ENCODE measurements at regions not wholly inside any gene's neighbourhood (a gene's known extent, or its start where the extent isn't known, plus 50 kb on each side); places are given as distances from the start of the nearest gene placed in this dataset.

DNA sequence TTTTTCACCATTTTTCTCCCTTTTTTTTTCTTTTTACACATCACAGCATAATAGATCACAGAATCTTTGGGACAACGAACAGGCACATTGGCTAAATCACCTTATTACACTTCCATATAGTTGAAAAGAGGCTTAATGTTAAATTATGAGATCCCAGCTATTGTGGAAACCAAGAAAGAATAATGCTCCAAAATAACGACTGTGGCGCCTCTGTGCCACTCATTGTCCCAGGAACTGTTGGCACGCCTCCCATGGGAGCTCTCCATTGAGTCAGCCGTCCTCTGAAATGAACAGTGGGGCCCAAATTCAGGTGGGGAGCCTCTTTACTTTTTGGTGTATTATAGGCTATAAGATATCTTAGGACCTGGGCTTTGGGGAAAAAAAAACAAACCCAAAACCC, 82.2 kb upstream of the NFIB start:
- no peak for DNase-seq (ENCODE audit: low read depth in 2 of 2)

DNA sequence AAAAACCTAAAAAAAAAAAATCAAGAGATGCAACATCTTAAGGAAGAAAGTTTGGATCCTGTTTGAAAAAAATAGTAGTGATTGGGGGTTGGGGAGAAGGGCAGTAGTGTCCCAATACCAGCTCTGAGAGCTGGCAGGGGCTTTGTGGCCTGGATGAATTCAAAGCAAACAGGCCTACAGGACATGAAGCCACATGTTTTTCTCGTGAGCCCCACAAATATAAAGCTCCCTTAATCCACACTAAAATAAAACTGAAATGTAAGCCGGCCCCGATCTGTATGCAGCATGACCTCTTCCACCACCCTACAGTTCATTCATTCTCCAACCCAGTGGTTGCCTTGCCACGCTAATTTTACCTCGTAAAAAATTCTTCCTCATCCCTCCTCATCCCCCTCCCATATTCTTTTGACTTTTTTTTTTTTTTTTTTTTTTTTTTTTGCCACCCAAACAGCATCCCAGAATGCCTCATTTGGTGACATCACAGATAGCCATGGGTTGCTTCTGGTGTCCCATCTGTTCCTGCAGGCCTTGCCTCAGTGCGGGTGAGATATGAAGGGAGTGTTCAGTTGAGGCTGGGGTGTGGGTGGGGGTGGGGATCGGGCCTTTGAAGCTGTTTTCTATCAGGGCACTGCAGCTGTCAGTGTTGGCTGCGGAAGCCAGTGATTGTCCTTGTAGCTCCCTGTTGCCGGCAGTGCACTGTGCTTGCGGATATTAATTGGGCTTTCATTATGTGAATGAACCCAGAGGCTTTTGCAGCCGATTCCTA, 81.6 kb upstream of the NFIB start:
- DNase-seq (ENCODE audit: low read depth in 2 of 2): no peak

DNA sequence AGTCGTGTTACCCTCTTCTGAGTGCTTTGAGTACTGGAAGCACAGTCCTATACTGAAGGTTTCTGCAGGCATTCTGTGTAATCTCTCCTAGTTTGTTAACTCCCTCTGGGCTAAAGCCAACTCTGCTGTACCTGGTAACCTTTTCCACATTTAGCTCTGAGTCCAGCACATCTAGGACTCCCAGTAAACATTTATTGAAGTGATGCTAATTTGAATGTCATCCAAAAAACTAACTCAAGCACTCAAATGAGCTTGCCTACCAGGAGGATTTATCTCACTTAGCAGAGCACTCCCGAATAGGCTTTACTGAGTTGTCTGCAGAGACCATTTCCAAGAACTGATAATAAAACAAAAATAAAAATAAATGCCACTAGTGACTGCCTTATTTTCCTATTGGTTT, 79.5 kb upstream of the NFIB start:
- DNase-seq (ENCODE audit: low read depth in 2 of 2): no peak

DNA sequence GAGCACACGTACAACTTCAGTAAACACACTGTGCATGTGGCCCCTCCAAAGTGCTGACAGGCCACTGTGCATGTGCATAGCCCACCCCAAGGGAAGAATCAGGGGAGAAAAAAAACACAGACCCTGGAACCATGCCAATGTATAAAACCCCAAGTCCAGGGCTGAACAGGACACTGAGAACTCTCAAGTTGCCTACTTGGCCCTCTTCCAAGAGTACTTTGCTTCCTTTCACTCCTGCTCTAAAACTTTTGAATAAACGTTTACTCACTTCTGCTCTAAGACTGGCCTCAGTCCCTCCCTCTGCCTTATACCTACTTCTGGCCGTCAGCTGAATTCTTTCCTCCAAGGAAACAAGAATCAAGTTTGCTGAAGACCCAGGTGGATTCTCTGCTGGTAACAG, 77.7 kb upstream of the NFIB start:
- DNase-seq (ENCODE audit: low read depth in 2 of 2): no peak

DNA sequence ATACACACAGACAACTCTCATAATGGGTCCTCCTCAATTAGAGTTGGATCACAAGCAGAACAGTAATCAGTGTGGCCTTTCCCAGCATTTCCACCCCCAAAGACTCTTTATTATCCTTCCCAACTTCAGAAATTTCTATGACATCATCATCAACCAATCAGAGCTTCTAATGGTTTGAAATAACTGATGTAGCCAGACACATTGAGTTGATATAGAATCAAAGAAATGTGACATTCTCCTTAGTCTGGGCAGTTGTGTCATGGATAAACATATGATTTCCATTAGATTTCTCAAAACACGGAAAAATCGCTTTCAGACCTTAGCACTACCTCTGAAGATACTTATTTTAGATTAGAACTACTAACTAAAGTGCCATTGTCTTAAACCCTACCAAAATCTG, 75.7 kb upstream of the NFIB start:
- DNase-seq (ENCODE audit: low read depth in 2 of 2): no peak

DNA sequence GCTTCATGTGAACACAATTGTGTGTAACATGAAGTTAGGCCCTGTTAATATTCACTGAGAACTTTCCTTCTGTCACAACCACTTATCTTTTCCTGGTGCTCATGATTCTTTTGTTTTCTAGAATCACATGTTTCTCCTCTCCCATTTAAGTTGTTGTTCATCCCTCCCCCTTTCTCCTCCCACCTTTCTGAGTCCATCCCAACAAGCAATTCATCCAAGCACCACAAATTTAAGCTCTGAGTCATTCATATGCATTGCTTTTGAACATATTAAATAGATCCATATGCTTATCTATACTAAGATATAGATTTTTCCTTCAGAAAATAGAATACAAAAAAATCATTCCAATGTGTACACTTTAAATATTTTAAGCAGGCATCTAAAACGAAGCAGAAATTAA, 75.2 kb upstream of the NFIB start:
- DNase-seq (ENCODE audit: low read depth in 2 of 2): no peak

DNA sequence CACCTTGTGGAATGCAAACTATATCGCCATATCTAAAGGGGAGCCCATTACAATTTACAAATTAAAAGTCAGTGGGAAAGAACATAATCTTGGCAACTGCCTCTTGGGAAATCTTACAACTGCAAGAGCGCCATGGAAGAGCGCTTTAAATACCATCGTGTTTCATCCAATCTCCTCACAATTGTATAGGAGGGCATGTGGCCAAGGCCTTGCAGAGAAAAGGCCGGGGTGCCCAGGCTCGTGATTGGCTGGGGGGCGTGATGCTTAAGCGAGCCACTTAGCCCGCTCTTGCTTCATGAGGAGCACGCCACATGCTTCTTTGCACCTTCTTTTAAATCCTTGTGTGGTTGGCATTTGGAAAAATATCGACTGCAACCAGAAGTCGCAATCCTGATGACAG, 69.8 kb upstream of the NFIB start:
- DNase-seq (ENCODE audit: low read depth in 2 of 2): no peak

DNA sequence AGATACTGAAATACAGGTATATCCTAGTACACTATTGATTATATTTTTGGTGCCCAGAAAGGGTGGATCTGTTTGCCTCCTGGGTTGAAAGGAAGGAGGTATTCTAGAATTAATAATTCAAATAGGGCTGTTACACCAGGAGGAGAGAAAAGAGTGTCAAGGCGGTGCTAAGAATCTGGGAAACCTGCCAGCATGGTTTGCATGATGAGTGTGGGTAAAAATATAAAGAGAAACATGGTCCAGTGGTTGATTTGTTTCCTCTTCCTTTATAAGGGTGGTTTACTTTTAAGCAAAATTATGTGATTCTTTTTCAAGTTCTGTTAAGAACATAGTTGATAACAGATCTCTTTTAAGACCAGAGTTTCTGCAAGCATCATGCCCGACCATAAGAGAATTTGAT, 69.4 kb upstream of the NFIB start:
- no peak for DNase-seq (ENCODE audit: low read depth in 2 of 2)

DNA sequence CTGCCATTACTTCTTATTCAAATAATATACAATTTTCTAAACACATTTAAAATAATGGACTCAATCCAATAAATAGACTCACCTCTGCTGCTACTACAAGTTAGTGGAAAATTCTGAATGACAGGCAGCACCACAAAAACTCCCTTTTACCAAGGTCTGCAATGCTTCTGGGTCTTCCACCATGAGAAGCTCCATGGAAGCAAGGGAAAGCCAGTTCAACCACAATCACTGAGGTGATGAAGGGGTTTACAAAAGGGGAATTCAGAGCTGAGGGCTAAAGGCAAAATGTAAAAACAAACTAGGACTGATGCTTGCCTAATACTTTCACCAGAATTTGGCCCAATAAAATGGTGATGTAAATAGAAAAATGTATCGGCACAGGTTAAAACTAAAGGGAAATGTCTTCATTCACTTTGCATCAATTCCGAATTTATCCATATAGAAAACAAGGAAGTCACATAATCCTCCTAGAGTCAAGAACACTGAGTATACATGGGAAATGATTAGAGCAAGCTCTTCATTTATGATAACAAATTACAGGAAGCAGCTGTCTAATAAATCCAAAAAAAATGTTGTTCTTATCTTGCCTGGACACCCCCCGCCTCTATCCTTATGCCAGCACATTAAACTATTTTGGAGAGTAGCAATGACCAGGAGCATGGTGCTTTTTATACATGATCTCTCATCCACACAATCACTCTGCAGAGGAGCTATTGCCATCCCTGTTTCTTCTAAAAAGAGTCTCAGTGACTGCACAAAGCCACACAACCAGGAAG, 66.3 kb upstream of the NFIB start:
- DNase-seq (ENCODE audit: low read depth in 2 of 2): no peak

DNA sequence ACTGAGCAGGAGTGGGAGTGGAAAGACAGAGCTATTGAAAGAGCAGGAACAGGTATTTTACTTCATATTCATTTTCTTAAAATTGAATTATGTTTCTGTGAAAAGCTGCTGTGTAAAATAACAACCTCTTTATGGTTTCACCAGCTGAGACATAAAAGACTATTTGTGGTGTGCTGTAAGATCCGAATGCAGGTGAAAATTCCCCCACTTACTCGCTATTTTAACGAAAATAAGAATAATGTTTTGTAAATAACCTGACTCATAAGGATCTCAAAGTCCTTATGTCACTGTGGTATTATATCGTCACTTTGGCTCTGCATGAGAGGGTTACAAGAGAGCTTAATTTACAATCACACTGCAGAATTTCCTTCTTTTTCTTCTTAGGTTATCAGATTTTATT, 65.3 kb upstream of the NFIB start:
- no peak for DNase-seq (ENCODE audit: low read depth in 2 of 2)

DNA sequence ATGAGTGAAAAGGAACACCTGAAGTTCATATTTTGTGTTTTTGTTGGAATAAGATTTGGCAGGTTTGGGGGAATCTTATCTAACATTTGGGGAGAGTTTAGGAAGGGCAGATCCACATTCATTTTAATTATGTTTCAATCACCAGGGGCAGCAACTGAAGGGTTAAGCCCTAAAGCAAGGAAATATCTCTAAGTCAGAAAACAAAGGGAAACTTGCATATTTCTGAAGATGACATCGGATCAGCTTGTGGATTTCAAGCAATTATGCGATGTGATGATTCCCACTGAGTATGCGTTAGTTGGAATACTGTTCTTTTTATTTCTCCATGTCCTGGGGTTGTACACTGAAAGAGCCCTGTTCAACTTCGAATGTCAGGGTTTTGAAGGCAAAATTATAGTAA, 59.8 kb upstream of the NFIB start:
- DNase-seq (ENCODE audit: low read depth in 2 of 2): no peak

DNA sequence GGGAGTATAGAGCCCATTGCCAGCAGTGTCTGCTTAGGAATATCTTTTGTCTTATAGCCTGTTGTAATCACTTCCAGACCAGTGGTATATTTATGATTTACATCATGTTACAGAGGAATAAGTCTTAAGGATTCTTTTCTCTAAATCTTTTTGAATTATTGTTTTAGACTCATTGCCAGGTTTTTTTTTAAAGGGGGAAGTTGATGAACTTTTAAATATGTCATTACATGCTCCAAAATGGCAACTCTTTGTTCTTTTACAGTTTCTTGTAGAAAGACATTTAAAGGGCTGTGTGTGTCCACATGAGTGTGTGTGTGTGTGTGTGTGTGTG, 59.4 kb upstream of the NFIB start:
- no peak for DNase-seq (ENCODE audit: low read depth in 2 of 2)

DNA sequence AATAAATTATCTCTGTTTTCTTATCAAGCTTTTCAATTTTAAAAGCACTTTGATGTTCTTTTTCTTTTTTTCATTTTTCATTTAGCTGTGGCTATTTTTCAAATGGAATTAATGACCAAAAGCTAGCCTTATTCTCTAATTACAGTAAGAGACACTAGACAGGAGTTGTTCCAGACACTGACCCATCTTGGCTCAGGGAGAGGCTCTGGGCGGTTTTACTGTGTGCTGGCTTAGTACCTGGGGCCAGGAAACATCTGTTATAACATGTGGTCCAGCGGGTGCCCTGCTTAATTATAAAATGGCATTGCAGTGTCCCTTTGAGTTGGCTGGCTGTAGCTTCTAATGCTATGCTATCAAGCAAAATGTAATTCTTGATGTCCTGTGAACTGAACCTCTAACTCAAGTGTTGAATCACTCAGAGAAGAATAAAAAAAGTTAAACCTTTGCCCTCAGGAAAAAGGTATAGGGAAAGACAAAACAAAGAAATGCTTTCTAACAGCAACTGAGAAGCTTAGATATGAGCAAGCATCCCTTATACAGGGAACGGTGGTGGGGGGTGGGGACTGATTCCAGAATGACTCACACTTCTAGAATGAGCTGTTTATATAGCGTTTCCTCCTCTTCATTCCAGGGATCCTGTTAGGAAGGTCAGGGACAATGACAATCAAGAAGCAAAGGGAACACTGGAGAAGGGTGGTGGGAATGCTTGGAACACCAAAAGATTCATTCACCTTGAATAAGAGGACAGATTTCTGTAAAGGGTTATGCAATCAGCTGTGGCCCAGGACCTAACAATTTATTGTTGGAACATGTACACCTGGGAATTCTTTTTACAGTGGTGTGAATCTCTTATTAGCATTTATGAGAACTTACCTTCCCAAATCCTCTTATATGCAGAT, 58.7 kb upstream of the NFIB start:
- no peak for DNase-seq (ENCODE audit: low read depth in 2 of 2)

DNA sequence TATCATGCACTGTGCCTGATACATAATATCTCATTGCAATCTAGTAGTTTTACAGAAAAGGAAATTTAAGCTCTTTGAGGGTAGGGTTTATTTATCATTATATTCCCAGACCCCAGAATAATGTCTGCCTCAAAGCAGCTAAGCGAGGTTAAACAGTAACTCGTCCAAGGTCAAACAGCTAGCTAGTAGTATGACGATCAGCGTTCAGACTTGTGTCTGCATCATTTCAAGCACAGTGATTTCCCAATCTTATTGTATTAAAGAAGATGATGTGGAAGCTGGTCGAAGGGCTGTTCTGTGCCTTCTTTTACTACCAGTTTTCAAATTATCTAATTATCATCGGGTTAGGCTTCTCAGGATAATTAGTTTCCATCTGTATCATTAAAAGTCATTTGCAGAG, 55.1 kb upstream of the NFIB start:
- DNase-seq (ENCODE audit: low read depth in 2 of 2): no peak

DNA sequence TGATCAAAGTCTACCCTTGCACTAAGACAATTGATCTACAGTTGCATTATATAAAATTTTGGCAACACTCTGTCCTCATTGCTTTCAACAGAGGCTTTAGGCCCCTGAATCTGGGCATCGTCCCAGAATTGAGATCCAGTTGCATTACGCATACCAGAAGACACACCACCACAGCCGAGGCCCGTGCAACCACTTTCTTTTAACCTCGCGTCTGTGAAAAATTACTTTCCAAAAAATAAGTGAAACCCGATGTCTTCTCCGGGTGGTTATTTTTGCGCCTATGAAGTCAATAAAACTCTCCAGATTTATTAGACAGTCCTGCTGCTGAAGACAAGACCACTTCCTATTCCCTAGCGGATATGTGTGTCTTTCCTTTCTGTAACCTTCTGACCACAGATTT, 52.1 kb upstream of the NFIB start:
- no peak for DNase-seq (ENCODE audit: low read depth in 2 of 2)

DNA sequence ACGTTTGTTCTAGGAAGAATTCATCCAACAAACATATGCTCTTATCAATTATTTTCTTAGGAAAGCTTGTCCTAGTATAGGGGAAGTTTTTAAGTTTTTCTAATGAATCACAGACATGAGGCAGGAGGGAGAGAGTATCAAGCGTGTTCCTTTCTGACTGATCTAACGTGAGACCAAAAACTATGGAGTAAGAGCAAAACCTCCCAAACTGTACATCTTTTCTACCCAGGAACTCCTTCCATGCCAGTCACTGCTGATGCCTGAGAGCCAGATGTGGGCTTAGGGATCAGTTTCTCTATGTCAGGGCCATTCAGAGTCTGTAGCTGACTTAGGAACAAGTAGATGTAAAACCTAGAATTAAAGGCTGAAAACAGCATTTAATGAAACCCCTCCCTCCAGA, 51.7 kb upstream of the NFIB start:
- DNase-seq (ENCODE audit: low read depth in 2 of 2): no peak

All from stimulated activated CD4-positive, alpha-beta T cell treated with anti-CD3 and anti-CD28 coated beads, Interleukin-12 subunit alpha, Interleukin-12 subunit beta, amount 100 ng/mL, for 24 hours (primary cell).